ENCODE measurements at regions not wholly inside any gene's neighbourhood (a gene's known extent, or its start where the extent isn't known, plus 50 kb on each side); places are given as distances from the start of the nearest gene placed in this dataset.

DNA sequence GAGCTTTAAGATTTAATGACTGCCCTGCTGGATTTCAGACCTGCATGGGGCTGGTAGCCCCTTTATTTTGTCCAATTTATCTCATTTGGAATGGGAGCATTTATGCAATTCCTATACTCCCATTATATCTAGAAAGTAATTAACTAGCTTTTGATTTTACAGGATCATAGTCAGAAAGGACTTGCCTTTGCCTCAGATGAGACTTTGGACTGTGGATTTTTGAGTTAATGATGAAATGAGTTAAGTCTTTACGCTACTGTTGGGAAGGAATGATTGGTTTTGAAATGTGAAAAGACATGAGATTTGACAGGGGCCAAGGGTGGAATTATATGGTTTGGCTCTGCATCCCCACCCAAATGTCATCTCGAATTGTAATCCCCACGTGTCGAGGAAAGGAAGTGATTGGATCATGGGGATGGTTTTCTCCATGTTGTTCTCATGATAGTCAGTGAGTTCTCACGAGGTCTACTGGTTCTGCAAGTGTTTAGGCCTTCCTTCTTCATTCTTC, 213.1 kb upstream of the DCN start:
- no peak for DNase-seq (ENCODE audit: low spot score)

GRCh38 chr12:91394903-91395302, 212.3 kb upstream of the DCN start:
- no peak for DNase-seq (ENCODE audit: low spot score)

GRCh38 chr12:91388573-91388972, 206.0 kb upstream of the DCN start:
- no peak for DNase-seq (ENCODE audit: low spot score)

DNA sequence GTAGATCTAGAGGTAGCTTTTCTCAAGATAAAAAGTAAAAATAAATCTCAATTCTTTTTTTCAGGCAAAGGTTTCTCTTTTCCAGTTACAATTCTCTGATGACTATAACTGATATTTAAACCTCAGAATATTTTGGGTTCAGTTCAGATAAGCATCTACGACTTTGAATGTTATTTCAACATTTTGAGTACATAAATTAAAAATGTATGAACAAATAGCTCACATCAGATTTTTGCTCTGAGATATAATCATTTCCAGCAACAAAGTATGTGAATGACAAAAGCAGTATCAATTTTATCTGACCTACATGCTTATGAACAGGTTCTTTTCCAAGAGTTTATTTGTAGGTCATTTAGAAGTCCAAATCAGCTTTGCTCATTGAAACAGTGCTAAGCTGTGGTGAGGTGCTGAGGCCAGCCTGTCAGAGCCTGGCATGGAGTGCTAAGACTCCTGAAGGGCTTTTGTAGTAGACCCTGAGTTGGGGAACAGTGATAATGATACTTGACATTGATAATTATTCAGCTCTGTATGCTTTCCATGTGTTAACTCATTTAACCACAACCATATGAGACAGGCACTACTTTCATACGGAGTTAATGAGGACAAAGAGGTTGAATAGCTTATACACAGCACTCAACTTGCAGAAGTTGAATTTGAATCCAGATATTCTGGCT, 205.0 kb upstream of the DCN start:
- DNase-seq (ENCODE audit: low spot score): no peak

DNA sequence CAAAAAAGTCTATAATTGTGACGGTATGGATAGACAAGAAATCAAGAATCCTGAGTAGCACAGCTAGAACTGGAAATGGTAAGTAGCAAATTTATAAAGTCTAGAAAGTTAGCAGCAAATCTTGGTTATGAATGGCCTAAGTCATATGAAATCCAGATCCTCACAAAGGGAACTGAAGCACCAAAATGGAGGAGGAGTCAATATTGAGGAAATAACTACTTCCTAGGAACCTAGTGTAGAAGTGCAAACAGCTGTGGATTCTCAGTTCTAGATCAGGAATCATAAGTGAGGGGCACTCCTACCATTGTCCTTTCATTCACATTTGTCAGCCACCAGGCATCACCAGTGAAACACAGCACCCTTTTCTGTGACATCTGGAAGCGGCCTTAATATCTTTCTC, 202.2 kb upstream of the DCN start:
- DNase-seq (ENCODE audit: low spot score): no peak

GRCh38 chr12:91384366-91384765, 201.7 kb upstream of the DCN start:
- DNase-seq (ENCODE audit: low spot score): no peak

DNA sequence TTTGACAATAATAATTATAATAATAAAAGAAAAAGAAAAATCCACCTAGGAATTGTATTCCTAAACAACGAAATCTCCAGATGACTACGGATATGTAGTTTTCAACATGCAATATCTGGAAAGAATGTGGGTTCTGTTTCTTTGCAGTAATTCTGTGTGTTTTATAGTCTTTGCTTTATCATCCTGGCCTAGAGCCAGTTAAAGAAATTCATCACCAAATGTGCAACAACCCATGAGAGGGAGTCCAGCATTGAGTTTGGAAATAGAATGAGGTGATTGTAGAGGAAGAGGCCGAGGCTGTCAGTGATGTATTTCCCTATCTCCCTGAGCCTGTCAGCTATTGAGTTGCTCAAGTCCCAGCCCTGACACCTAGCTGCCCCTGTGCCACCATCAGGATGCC, 200.5 kb upstream of the DCN start:
- DNase-seq (ENCODE audit: low spot score): no peak

DNA sequence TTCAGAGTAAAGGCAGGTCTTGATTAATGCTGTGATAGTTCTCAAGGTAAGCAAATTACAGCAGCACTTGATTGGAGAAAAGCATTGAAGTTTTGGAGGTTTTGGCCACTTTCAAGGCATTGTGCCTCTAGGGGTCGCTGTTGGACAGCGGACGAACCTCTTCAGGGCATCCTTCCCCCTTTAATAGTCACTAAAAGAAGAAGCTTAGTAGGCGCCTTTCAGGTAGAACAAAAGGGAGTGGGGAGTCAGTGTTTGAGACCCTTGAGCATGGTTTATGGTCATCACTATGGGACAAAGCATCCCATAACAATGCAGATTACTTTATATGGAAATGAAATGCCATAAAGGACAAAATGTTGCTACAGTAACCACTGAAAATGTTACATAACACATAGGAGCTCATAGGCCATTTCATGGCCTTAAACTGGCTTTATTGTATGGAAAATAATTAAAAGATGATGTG, 199.5 kb upstream of the DCN start:
- peak; percentile 93 for DNase-seq (ENCODE audit: low spot score)

DNA sequence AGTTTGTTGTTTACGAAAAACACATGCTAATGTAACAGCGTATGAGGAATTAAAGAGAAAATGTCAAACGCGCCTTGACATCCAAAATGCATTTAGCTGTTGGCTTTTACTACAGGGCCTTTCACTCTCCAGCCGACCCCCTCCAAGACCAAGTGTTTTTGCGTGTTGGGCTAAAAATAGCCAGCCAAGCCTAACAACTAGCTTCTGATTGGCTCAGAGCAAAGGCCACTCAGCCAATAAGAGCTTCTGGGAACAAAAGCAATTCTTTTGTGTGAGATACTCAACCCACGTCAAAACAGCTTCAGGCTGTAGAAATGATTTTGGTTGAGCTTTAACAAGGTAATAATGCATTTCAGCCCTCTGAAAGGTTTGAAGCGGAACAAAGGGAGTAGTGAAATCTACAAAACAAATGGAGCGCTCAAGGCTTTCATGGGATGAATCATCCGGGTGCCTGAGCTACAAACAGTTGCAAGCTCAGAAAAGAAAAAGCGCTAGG, 198.7 kb upstream of the DCN start:
- DNase-seq (ENCODE audit: low spot score): peak; percentile 86

DNA sequence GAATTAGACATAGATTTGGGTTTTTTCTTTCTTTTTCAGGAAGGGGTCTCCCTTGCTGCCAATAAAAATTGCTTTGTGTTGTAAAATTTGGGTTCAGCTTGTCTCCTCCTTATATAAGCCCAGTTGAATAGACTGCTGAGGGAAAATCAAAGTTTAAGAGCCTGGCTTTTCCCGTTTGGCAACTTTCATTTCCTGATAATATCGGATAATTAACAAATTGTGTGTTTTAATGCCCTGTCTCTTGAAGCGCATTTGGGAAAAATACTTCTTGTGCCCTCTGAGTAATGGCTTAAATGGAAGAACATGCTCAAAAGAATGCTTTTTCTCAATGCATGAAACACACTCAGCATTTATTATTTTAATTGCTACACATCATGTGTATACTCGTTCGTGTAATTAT, 198.0 kb upstream of the DCN start:
- DNase-seq (ENCODE audit: low spot score): no peak

DNA sequence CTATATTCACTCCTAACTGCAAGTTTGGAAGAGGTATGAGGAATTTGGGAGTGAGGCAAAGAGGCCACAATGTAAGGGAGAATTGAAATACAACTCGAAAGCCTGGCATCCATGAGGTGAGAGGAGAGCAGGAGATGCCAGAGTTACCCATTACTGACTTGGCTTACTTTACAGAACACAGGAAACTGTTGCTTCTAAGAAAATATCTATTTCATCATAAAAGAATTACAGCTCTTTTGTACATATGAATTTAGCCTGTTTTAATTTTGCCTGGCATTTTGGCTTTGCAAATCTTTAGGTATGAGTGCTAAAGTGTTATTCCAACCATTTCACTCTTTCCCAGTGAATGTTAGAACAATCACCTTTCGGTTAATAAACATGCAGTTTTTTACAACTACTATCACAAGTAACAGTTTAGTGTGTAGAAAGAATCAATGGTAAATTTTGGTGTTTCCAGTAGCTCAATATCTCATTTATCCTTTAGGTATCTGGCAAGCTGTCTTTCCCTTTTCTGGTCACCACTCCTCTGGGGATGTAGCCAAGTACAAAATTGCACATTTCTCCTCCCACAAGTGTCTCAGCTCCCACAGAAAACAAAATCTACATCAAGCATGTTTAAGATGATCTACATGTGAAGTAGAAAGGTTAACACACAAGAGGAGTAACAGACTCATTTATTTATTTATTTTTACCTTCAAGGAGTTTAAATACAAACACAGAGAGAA, 196.6 kb upstream of the DCN start:
- DNase-seq (ENCODE audit: low spot score): no peak

DNA sequence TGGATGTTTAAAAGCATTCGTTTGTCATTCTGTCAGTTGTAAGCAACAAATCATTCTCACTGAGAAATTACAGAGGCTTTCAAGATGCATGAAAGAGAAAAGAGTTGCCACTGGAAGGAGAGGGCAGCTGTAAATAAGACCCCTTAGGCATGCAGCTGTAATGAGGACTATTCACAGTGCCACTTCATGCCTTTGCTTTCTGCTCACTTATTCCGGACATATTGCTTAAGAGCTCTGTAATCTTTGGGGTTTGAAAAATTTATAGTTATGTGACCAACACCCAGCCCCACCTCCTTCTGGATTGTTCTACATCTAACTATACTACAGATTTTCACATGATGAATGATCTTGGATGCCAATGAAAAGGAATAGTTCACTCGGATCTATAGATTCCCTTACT, 194.8 kb upstream of the DCN start:
- DNase-seq (ENCODE audit: low spot score): no peak

GRCh38 chr12:91373086-91373485, 190.5 kb upstream of the DCN start:
- DNase-seq (ENCODE audit: low spot score): no peak

GRCh38 chr12:91370086-91370868, 187.7 kb upstream of the DCN start:
- no peak for DNase-seq (ENCODE audit: low spot score)

- DNase-seq (ENCODE audit: low spot score): no peak
These were observed 186.0 kb upstream of the DCN start for GRCh38 chr12:91368613-91369012.

GRCh38 chr12:91367234-91367849, 184.7 kb upstream of the DCN start:
- DNase-seq (ENCODE audit: low spot score): no peak

GRCh38 chr12:91364471-91365184, 182.0 kb upstream of the DCN start:
- DNase-seq (ENCODE audit: low spot score): no peak

DNA sequence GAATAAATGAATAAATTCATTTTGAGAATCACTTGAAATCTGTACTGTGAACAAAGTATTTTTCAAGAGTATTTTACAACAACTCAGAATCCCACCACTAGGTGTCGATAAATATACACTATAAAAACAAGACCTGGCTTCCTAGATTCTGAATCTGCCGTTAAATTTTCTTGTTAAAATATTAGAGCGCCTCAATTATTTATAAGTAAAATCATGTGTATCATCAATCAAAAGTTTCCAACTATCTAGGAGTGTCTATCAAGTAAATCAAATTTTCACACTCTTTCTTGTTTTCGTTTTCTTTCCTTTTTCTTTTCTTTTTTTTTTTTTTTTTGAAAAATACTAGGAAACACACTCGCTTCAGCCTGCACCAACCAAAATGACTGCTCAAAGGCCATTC, 179.2 kb upstream of the DCN start:
- no peak for DNase-seq (ENCODE audit: low spot score)

DNA sequence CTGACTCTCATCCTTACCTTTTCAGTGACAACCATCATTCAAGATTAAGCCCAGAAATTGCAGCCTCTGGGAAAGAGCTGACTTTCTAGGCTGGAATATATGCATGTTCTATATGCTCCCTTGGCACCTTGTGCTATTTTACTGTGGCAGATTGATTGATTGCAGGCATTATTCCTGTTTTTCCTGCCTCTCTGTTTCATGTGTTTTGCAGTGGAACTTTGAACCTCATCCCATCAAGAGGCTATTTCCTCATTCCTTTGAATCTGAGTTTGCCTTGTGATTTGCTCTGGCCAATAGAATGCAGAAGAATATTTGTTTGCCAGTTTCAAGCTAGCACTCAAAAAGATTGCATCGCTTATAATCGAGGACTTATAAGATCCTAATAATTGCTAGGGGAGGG, 174.8 kb upstream of the DCN start:
- no peak for DNase-seq (ENCODE audit: low spot score)

- DNase-seq (ENCODE audit: low spot score): no peak
These were observed 173.8 kb upstream of the DCN start for GRCh38 chr12:91356405-91356804.

DNA sequence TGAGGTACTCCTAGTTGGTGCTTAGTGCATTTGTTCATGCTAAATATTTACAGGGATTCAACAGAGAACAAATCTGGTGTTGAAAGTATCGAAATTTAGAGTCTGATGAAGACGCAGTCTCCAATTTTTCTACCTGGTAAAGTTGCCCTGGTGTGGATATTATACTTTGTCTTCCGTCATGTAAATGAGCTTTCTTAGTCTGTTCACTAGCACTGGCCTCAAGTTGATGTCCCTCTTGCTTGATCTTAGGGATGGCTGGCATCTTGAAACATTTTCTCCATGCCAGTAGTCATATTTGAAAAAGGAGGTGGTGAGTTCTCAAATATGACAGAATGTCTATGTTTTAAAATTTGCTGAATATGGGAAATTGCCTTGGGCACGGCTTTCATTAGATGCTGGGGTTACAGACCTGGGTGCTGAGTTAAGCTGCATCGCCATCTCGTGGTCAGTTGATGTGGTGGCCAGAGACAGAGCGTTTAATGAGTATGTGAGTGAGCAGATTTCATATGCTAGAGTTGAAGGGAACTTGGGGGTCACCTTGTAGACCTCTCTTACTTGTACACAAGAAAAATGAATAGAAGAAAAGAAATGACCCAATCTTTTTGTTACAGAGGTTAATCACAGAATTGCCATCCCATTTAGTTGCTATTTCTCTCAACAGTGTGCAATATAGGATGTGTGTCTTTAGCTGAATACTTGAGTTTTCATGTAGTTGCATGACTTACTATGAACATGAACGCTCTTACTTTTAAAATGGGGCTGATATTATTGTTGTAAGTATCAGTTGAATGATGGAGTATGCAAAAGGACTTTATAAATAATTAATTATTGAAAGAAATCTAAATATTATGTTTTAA, 172.8 kb upstream of the DCN start:
- peak; percentile 75 for DNase-seq (ENCODE audit: low spot score)

All from ecto neural progenitor cell (in vitro differentiated cells).